Superior temporal gyrus (tissue), 1 donor: ENCODE measurements at regions not wholly inside any gene's neighbourhood (a gene's known extent, or its start where the extent isn't known, plus 50 kb on each side); places are given as distances from the start of the nearest gene placed in this dataset.

ENCODE experiments used
- DNase-seq: peaks from one replicate; pipeline ENCODE4 v3.0.0-alpha.2; 2016; ENCODE audit errors: extremely low spot score

DNA sequence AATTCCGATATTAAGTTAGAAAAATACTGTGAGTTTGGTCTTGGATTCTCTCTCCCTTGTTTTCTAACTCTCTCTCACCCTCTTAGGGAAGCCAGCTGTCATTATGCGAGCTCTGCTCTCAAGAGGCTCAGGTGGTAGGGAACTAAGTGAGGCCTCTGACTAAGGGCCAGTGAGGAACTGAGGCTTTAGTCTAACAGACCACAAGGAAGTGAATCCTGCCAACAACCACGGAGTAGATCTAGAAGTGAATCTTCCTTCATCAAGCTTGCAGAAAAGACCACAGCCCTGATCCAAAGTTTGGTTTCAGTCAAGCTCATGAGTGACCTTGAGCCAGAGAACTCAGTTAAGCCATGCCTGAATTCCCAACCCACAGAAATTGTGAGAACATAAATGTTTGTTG, 180.1 kb upstream of the PRMT6 start:
- DNase-seq = no peak

DNA sequence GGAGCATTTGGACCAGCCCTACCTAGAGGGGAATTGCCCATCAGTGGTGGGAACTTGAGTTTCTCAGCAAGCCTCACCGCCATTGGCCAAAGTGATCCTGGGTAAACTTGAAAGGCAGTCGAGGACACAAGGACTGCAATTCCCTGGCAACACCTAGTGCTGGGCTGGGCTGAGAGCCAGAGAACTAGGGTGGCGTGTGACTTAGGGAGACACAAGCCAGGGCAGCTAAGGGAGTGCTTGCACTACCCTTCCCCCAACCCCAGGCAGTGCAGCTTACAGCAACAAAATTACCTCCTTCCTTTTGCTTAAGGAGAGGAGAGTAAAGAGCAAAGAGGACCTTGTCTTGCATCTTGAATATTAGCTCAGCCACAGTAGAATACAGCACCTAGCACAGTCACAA, 176.9 kb upstream of the PRMT6 start:
- no peak for DNase-seq

DNA sequence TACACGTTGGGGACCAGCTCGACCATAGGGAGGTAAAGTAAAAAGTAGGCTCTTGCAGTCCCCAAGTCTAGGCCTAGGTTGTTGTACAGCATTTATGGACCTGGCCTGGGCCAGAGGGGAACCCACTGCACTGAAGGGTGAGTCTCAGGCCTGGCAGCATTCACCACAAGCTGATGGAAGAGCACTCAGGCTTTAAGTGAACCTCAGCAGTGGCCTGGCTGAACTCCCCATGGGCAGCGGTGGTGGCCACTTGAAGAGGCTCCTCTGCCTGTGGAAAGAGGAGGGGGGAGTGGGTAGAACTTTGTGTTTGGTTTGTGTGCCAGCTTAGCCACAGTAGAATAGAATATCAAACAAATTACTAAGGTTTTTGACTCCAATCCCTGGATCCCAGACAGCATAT, 176.2 kb upstream of the PRMT6 start:
- DNase-seq = no peak

DNA sequence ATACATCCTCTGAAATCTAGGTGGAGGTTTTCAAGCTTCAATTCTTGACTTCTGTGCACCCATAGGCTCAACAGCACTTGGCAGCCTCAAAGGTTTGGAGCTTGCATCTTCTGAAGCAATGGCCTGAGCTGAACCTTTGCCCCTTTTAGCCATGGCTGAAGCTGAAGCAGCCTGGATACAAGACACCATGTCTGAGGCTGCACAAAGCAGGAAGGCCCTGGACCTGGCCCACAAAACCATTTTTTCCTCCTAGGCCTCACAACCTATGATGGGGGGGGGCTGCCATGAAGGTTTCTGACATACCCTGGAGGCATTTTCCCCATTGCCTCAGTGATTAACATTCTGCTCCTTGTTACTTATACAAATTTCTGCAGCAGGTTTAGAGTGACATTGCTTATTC, 173.3 kb upstream of the PRMT6 start:
- no peak for DNase-seq

DNA sequence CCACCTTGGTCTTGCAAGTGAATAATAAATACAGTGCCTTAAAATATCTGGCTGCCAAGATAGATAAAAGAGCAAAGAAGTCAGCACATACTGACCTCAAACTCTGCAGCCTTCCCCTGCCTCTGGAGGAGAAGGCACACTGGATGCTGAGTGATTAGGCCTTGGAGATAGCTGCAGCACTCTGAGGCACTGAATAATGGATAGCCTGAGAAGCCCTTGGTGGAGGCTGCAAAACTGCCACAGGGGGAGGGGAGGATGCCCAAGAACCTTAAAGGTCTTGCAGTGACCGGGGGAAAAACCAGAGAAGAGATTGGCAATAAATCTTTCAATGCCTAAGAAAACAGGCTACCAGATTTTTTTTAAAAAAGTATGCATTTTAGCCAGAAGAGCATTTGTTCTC, 167.4 kb upstream of the PRMT6 start:
- no peak for DNase-seq

DNA sequence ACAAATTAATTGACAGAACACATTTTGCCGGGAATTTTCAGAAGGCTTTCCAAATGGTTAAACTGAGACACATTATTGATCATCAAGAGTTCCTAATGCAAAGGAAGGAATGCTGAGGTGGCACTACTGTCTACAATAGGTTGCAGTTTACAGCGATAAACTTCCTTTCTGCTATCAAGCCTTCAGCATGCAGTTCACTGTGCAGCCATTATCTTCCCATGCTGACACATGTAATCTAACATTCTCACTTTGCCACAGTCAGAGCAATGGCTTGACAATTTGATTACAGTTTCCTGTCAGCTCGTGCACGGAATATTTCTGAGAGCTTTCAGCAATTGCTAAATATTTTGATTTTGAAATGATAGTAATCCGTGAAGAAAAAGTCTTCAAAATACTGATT, 166.9 kb upstream of the PRMT6 start:
- DNase-seq = no peak

DNA sequence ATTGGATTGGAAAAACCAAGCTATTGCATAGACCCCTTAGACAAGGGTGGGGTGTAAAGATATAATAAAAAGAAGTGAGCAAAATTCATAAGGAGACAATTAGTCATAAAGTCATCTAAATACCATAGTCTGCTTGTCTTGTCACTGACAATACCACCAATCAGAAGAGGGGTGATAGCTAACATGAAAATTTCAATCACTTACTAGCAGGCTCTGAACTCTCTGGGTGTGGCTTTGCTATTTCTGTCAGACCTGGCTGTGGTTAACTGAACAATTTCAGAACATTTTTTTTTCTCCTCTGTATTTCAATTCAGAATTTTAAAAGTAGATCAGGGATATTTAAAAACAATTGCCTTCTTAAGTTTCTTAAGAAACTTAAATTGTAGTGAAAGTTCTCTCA, 158.5 kb upstream of the PRMT6 start:
- no peak for DNase-seq

DNA sequence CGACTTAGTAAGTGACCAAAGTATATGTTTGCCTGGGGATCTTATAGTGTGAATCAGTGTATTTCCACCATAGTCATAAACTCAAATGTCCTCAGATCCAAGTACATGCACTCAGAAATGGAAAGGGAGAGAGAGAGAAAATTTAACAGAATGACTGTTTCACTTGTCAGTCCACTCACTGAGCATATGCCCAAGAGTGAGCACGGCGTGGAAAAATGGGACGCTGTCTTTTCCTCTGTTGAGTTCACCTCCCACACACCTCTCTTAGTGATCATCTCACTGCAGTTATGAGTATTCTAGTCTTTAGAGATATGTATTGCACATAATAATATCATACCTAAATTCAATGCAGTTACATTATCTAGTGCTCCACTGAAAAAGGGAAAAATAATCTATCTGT, 156.8 kb upstream of the PRMT6 start:
- DNase-seq = peak; percentile 29

DNA sequence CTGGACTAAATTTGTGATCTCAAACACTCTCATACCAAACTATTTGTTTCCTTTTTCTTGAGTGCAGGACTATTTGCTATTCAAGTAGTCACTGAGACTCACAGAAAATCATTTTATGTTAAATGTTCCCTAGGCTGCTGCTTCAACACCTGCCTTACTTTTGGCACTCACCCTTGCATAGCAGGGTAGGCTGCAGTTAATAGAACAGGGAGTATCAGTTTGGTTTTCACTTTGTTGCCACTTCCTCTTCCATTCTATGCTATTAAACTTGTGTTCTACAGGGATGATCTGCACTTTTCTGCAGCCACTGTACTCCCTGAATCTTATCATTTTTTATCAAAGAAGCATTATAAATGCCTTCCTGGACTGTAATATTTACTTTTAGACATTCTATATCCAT, 148.7 kb upstream of the PRMT6 start:
- no peak for DNase-seq

DNA sequence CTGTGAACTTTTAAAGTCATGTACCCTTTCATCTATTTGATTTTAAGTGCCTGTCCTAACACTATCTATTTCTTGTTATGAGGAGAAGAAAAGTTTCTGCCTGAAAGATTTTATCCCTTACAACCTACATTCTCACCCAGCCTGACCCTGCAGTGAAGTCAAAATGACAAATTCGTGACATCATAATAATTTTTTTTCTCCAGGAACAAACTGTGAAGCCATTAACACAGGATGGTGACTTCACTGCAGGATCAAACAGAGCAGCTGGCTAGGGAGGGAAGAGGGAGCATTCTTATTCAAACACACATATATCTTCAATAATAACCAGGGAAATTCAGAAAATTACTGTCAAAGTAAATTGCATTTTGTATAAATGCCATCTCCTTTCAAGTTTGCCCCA, 147.8 kb upstream of the PRMT6 start:
- no peak for DNase-seq

DNA sequence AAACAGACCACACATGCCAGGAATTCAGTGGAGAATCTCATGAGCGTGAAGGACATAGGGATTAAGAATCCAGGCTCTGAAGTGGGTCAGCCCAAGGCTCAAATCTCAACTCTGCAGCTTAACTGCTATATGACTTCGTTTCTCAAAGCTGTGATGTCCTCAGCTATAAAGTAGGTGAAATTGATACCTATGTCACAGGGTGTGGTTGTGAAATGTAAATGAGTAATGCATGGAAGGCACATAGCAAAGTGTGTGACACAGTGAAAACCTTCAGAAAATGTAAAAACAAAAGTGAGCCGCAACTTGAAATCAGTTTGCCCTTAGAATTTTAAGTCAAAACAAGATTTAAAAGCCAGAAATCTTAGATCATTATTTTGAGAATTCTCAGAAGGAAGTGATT, 145.7 kb upstream of the PRMT6 start:
- DNase-seq = no peak

DNA sequence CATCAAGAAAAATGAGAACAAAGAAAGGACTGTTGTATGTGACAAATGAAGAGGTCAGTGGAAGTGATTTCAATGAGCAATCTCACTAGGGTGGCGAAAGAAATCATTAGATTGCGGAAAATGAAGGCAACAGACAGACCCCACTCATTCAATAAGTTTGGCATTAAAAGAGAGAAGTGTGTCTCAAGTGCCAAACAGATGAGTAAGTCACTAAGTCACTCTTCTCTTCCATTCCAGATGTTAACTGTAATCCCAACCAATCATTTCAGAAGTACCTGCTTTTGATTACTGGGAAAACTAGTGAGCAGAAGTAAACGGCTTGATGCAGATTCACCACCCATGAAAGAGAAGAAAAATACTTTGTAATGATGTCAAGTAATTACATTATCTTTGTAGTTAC, 144.3 kb upstream of the PRMT6 start:
- DNase-seq = no peak

DNA sequence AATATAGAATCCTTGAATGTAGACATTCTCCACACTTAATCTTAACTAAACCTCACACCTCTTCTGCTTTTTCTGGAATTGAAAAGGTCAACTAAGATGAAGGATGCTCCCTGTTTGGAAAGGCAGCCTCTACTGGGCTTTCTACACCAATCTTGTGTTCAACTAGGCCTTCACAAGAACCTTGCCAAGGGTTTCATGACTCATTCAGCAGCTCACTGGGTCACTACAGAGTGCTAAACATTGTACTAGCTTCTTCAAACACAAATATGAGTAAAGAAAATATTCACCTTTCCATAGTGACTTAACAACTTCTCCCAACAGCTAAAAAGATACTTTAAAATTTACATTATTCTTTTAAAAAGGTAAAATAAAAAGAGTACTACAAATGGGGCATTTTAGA, 135.3 kb upstream of the PRMT6 start:
- no peak for DNase-seq

DNA sequence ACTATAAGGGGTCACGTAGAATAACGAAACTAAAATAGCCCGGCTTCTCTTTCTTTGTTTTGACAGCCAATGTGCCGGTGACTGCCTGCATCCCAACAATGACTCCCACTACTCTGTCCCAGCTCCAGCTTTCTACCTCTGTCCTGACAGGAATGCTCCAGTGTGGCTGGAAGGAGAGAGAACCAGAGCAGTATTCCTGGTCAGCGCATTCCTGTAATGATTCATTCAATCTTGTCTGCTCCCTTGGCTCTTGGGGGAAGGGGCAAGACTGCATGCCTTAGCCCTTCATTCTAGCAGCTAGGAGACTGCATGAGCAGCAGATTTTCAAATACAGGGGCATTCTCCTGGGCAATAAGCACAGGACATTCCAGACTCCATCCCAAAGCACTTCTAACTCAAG, 132.1 kb upstream of the PRMT6 start:
- no peak for DNase-seq

DNA sequence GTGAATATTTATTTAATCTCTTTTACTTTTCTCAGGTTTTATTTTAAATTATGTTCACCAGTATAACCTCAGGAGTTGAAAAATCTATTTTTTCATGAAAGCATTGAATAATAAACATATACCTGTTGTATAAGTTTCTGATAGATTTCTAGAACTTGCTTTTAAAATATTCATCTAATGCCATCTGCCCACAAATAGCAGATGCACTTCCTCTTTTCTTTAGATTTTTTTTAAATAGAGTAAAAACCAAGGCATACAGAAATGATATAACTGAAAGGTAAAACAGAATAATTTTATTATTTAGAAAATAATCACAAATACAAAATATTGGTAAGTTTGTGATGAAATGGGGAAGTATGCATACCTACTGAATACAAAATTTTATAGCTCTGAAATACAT, 130.7 kb upstream of the PRMT6 start:
- DNase-seq = no peak

DNA sequence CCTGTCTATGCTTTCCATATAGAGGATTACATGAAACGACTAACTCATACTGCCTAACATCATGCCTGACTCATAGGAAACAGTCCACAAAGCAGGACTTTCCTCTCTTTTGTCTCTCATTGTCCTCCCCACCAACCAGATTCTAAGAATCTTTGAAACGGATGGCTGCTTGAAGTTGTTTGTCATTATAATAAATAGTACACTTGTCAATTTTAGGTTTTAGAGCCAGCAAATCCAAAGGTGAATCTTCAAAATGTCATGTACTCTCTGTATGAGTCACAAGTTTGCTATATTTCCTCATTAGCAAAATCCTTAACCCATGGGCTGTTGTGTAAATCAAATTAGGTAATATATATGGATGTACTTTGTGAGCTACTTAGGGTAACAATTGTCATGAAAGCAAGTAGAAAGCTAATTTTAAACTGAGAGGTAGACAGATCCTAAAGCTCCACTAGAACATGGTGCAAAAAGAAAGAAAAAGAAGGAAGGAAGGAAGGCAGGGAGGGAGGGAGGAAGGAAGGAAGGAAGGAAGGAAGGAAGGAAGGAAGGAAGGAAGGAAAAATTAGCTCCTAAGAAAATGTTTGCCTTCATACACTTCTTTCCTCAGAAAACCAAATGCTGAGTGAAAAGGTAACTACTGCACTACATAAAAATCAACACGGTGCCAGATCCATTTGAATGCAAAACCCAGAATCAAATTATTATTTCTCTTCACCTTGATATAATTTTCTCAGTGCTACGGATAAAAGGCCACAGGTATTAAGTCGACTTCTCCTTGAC, 129.5 kb upstream of the PRMT6 start:
- DNase-seq = no peak

DNA sequence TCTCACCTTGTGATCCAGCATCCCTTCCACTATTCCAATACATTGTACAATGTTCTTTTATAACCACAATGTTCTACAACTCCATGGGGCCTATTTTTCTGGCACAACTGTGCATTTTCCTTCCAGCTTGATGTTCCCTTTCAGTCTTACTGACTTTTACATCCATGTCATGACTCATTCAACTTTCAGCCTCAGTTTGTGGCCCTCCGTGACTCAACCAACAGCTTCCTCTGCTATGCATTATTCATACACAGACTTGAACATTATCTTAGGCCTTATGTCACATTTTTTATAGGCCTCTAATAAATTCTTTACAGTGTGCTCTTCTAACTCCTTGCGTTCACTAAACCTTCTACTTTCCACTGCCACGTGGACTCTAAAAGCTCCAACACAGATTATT, 119.4 kb upstream of the PRMT6 start:
- no peak for DNase-seq

DNA sequence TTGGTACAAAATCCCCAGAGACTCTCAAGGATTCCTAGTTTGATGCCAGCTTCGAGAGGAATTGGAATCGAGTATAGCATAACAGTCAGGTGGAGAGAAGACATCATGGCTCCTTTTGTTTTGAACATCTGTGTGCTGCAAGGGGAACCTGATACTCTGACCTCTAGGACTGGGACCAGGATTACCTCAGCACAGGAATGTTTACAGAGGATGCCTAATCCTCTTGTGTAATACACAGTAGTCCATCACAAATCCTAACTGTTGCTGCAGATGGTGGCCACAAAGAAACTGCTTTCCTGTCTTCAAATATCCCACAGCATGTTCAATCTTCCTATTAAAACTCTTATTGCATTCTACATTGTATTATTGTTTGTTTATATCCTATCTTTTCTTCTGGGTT, 111.8 kb upstream of the PRMT6 start:
- DNase-seq = no peak

DNA sequence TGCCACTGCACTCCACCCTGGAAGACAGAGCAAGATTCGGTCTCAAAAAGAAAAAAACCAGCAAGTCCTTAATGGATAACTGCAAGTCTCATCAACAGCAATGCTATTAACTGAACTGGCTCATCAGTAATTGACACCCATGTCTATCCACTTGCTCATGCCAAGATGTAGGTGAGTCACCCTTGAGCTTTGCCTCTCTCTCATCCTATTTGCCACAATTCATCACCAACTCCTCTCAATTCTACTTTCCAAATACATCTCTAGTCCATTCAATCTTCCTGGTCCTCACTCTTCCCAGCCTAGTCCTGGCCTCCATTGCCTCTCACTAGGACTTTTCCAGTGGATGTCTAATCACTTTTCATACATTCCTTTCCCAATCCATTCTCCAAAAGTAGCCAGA, 103.7 kb upstream of the PRMT6 start:
- DNase-seq = no peak

DNA sequence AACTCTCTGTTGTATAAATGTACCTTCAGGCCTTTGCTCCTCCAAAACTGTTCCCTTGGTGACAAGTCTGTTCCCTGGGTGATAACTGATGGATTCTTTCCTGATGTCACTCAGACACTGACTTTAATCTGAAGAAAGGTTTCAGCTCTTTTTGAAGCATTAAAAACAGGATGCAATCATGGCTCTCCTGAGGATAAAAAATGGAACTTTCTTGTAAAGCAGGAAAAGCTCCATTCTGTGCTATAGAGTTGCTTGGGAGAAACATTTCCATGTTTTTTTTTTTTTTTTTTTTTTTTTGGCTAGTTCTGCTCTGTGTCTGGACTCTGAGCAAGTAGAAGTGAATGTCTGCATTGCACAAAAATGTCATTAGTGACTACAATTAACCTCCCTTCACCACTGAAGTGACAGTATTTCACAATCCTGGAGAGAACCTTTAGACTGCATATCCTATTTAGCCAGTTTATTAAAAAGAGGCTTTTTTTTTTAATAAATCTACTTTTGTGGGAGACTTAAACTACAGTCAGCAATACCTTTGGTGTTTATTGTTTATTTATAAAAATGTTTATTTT, 101.7 kb upstream of the PRMT6 start:
- DNase-seq = no peak

DNA sequence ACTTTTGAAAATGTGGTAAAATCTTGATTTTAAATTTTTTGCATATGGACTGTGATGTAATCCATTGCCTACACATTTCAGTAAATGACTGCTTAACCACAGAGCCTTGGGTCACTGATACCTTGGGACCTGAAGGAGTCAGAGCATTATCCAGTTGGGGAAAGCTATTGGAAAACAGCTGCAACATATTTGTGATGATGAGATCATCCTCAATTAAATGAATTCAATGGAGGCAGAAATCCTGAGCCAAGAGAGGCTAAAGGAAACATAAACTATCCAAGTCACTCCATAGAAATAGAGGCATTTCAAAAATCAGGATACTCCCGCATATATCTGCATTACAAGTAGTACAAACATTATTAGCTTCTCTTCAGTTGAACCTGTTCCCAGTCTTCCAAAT, 99.8 kb upstream of the PRMT6 start:
- no peak for DNase-seq

DNA sequence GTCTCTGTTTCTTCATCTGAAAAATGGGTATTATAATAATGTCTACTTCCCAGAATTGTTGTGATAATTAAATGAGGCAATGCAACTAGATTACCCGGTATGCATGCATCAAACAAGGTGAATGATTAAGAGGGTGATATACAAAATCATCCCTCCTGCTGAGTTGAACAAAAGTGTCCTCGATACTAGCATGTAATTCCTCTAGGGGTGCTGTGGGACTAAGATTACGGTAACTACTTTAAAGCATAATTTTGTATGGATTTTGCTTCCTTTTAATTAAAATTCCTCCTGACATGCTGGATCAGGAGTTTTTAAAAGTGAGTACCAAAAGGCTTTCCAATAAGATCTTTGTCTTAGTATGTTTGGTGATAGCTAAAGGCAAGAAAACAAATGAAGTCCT, 98.7 kb upstream of the PRMT6 start:
- DNase-seq = no peak

DNA sequence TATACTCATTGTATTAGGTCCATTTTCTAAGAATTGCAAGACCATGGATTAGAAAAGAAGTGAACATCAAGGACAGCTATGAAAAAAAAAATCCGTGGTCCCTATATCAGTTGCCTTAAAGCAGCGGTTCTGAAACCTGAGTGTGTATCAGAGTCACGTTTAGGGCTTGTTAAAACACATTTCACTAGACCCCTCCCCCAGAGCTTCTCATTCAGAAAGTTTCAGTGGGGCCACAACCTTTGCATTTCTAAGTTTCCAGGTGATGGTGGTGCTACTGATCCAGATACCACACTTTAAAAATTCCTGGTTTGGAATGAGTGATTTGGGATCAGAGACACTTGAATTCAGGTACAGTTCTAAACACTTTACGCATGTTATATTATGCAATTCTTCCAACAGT, 96.1 kb upstream of the PRMT6 start:
- no peak for DNase-seq

DNA sequence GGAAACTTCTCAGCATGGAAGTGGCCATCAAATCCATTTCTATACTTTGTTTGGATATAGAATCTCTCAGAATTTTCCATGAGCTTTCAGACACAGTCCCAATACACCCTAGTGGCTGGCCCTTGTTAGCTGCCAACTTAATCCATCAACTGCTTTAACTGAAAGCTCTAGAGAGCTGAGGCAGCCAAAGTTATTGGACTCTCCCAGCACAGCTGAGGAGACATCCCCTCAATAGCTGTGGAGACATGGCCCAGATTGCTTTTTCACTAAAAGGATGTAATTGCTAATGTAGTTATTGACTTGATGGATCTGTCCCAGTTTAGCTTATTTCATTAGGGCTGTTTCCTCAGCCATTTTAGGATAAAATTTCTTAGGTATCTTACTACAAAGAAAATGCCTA, 94.8 kb upstream of the PRMT6 start:
- DNase-seq = no peak
